GM12872 (cell line): ENCODE measurements at regions not wholly inside any gene's neighbourhood (a gene's known extent, or its start where the extent isn't known, plus 50 kb on each side); places are given as distances from the start of the nearest gene placed in this dataset.

Experiments
- TF ChIP-seq, protein P1 (sequence below): IDR thresholded peaks from 3 replicates; pipeline ENCODE4 v1.5.1; 2011; ENCODE audit warnings: low read depth, mild to moderate bottlenecking, low read length, moderate library complexity; ENCODE audit not compliant: insufficient read depth

- TF ChIP-seq, protein P1, sequence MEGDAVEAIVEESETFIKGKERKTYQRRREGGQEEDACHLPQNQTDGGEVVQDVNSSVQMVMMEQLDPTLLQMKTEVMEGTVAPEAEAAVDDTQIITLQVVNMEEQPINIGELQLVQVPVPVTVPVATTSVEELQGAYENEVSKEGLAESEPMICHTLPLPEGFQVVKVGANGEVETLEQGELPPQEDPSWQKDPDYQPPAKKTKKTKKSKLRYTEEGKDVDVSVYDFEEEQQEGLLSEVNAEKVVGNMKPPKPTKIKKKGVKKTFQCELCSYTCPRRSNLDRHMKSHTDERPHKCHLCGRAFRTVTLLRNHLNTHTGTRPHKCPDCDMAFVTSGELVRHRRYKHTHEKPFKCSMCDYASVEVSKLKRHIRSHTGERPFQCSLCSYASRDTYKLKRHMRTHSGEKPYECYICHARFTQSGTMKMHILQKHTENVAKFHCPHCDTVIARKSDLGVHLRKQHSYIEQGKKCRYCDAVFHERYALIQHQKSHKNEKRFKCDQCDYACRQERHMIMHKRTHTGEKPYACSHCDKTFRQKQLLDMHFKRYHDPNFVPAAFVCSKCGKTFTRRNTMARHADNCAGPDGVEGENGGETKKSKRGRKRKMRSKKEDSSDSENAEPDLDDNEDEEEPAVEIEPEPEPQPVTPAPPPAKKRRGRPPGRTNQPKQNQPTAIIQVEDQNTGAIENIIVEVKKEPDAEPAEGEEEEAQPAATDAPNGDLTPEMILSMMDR: no peak
Measured at GRCh38 chr5:6112538-6112937, 265.8 kb downstream of the MED10 start.

GRCh38 chr5:6112125-6112524, 266.2 kb downstream of the MED10 start:
- TF ChIP-seq, protein P1: no peak

DNA sequence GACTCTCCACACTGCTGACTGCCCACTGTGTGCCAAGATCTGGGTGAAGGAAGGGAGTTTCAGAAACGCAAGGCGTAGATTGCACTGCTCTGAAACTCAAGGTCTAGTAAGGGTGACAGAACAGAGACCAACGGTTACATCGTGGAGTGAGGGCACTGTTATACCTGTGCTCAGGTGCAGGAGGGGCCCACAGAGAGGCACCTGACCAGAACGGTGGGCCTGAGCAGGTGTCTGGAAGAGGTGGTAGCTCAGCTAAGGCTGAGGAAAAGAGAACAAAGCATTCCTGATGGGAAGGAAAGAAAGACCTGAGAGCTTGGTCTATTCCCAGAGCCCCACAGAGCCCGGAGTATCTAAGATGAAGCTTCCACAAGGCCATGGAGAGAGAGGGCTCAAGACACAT, 267.2 kb downstream of the MED10 start:
- TF ChIP-seq, protein P1: no peak

DNA sequence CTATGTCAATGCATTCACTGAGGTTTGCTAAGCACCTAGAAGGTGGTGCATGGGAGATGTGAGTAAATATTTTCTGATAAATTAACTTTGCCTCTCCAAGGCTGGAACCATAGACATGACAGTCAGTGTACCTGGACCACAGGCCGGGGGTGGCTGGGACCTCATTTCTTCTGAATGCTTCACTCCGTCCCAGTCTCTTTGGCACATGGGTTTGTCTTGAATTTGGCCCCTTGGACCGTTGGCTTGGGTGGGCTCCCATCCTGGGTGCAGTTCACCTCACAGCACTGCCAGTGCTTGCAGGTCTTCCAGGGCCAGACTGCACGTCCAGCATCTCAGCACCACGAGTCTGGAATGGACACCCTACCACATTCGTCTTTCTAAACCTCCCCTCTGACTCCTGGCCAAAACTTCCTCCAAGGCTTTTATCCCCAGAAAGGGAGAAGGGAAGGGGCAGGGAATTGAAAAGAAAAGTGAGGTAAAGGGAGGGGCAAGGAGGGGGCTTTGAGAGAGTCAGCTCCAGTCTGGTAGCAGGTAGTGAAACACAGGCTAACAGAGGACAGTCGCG, 267.8 kb downstream of the MED10 start:
- TF ChIP-seq, protein P1: no peak

DNA sequence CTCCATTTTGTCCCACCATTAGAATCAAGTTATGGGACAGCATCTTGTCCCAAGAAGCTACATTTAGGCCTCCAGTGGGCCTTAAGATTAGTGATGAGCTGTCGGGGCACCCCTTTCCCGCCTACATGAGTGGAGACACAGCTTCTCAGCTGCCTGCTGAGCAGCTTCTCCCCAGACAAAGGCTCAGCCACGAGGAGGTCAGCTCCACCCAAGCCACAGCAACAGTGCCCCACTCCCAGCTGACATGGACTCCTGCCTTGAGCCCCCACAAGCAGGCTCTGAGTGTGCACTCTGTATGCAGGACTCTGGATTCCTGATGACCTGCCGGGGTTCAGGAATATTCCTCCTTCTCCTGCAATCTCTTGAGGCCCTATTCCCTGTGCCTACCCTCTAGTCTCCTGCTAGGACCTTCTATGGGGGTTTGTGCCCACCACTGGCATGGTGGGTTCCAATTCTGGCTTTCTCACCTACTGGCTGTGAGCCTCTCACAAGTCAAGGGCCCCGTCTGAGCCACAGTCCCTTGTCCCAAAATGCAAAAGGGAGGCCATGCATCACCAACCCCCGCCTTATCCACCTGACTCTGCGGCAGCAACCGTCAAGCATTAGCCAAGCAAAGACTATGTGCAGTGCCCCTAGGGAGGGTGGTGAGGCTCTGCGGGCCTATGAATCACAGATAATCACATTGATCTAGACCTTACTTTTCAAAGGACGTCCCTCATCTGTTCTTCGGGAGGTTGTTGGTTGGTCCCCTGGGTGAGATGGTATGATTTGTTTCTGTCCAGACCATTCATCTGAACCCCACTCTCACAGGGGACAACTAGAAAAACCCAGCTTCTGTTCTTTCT, 269.1 kb downstream of the MED10 start:
- TF ChIP-seq, protein P1: no peak

GRCh38 chr5:6108540-6108848, 269.9 kb downstream of the MED10 start:
- TF ChIP-seq, protein P1: no peak

DNA sequence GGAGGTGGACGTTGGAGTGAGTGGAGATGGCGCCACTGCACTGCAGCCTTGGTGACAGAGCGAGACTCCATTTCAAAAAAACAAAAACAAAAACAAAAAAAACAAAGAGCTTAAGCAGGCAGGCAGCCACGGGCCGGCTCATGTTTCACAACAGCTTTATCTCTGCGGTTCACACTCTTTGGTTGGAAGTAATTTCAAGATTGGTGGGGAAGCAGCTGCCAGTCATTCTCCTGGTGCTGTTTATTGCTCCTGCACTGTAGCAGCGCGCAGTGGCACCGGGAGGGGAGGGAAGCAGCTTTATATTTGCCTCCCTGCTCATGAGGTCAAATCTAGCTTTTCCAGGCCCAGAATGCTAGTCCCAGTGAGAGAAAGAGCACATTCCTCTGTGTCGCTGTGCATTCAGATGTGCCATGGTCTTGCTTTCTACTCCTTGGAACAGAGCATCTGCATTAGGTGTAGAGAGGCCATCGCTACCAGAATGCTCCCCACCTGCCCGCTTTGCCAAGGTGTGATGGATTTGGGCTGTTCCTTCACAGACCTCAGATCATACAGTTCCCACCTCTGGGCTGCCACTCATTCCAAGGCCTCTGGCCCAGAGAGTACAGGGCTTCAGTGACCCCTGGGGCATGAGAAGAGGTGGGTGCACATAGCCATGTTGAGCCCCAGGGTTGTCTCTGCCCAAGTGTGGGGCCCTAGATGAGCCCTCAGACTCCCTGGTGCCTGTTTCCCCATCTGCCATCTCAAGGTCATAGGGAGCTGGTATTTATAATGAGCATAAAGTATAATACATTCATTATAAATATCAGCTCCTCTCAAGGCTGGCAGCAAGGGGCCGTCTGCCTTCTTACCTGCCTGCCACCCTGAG, 270.4 kb downstream of the MED10 start:
- TF ChIP-seq, protein P1: no peak
